Psoas muscle (tissue), 7 donors: ENCODE measurements at regions not wholly inside any gene's neighbourhood (a gene's known extent, or its start where the extent isn't known, plus 50 kb on each side); places are given as distances from the start of the nearest gene placed in this dataset.

Experiments used
- ATAC-seq, 4 donors: fragments of 200-7000 bp; cut with Tn5 transposase; one replicate each; pipeline ENCODE4 v1.9.1; 2020; ENCODE audit warnings: moderate library complexity in 3 of 4, mild to moderate bottlenecking in 2 of 4
- DNase-seq, 2 donors: peaks; one replicate each; pipeline ENCODE4 v3.0.0-alpha.2; 2020
- H3K27ac ChIP-seq: fragments of 200-600 bp; one replicate; pipeline ENCODE4 v1.8.0; 2022
- H3K27me3 ChIP-seq, 3 donors: fragments of 200-600 bp in 1 of 3; one replicate each; pipeline versions ENCODE4 v1.6.1 to v1.8.0; 2013 to 2022; ENCODE audit warnings: low read length in 2 of 3, mild to moderate bottlenecking in 2 of 3, moderate library complexity in 1 of 3; ENCODE audit not compliant: insufficient read depth in 3 of 3
- H3K36me3 ChIP-seq, 2 donors: fragments of 200-600 bp in 1 of 2; one replicate each; pipeline versions ENCODE4 v1.6.1 to v1.8.0; 2013 to 2022; ENCODE audit warnings: low read depth in 1 of 2, mild to moderate bottlenecking in 1 of 2, moderate library complexity in 1 of 2; ENCODE audit not compliant: insufficient read depth in 1 of 2
- H3K4me1 ChIP-seq: fragments of 200-600 bp; one replicate; pipeline ENCODE4 v1.8.0; 2022
- H3K4me3 ChIP-seq: fragments of 200-600 bp; one replicate; pipeline ENCODE4 v1.8.0; 2022; ENCODE audit warnings: mild to moderate bottlenecking
- H3K9me3 ChIP-seq: fragments of 200-600 bp; one replicate; pipeline ENCODE4 v1.8.0; 2022
- CTCF ChIP-seq: fragments of 200-600 bp; IDR thresholded peaks from one replicate; pipeline ENCODE4 v1.8.0; 2022; ENCODE audit warnings: antibody characterized with exemption
- WGBS, 3 donors: extraction: QIAGEN DNeasy Blood & Tissue Kit; methylation state at CpG; one replicate each; pipeline versions ENCODE4 v1.1.6 to v1.1.7; 2013; 5-methylcytosine and 5-hydroxymethylcytosine counted together
- intact Hi-C, 2 donors: fragments of 100-400 bp; cut with DNase I; formaldehyde crosslinking; loops; one replicate each; pipeline versions ENCODE4 v1.11.0 to v1.14.2; 2022
- donor health status: healthy with polysubstance abuse.
- donor health status: DM: no; HTN: no; CAD: no; lungs with moderate emphysema.
- donor health status: Bipolar disorder and iron deficiency.
- donor health status: healthy.
- donor health status: DM: yes; HTN: yes; CAD: no.
- donor health status: DM: no; HTN: no; CAD: no.
- donor health status: DM: yes; HTN: yes; CAD: no.

GRCh38 chr5:61806491-61807020, 474.5 kb downstream of the ZSWIM6 start:
- H3K27ac ChIP-seq = no peak overlapping the region
- WGBS, 3 donors = 63 to 67% (median 67%) methylated on average over 3 of the region's 3 CpGs
- H3K4me3 ChIP-seq = no peak overlapping the region
- no peak for TF ChIP-seq CTCF
- H3K9me3 ChIP-seq = no peaks in the 10 kb centered on the region
- H3K4me1 ChIP-seq = no peaks in the 10 kb centered on the region
- H3K36me3 ChIP-seq = no peaks in the 10 kb centered on the region
- ATAC-seq (no peak), DNase-seq (no peak)
- H3K27me3 ChIP-seq = no peaks in the 10 kb centered on the region
- intact Hi-C loops = no loop called here

GRCh38 chr5:61808091-61808490, 476.0 kb downstream of the ZSWIM6 start:
- TF ChIP-seq CTCF = no peak
- no peak overlapping the region for H3K27ac ChIP-seq
- ATAC-seq (no peak), DNase-seq (no peak)
- intact Hi-C loops = no loop called here
- WGBS, 3 donors = 67 to 77% (median 70%) methylated on average over 3 of the region's 3 CpGs
- no peaks in the 10 kb centered on the region for H3K36me3 ChIP-seq
- no peaks in the 10 kb centered on the region for H3K27me3 ChIP-seq
- no peaks in the 10 kb centered on the region for H3K9me3 ChIP-seq
- H3K4me3 ChIP-seq = no peak overlapping the region
- H3K4me1 ChIP-seq = no peaks in the 10 kb centered on the region

GRCh38 chr5:61808909-61809308, 476.9 kb downstream of the ZSWIM6 start:
- DNase-seq (no peak), ATAC-seq (no peak)
- Histone ChIP-seq H3K27me3 (no peaks in the 10 kb centered on the region), H3K9me3 (no peaks in the 10 kb centered on the region), H3K4me3 (no peak overlapping the region), H3K4me1 (no peaks in the 10 kb centered on the region), H3K36me3 (no peaks in the 10 kb centered on the region), H3K27ac (no peak overlapping the region)
- intact Hi-C loops = no loop called here
- WGBS, 3 donors = 86 to 89% (median 87%) methylated on average over 9 of the region's 9 CpGs
- TF ChIP-seq CTCF = no peak

- Histone ChIP-seq H3K27me3 (no peaks in the 10 kb centered on the region), H3K9me3 (no peaks in the 10 kb centered on the region), H3K27ac (no peak overlapping the region), H3K4me1 (no peaks in the 10 kb centered on the region), H3K36me3 (no peaks in the 10 kb centered on the region), H3K4me3 (no peak overlapping the region)
- no peak for ATAC-seq
- WGBS, 3 donors = 67 to 74% (median 73%) methylated on average over 4 of the region's 4 CpGs
- intact Hi-C loops = no loop called here
- TF ChIP-seq CTCF = no peak
- DNase-seq = no peak
These were observed 477.6 kb downstream of the ZSWIM6 start for GRCh38 chr5:61809651-61810050.

GRCh38 chr5:61811052-61811451, 479.0 kb downstream of the ZSWIM6 start:
- H3K27ac ChIP-seq = no peak overlapping the region
- H3K36me3 ChIP-seq = no peaks in the 10 kb centered on the region
- DNase-seq (no peak), ATAC-seq (no peak)
- no peak for TF ChIP-seq CTCF
- H3K4me1 ChIP-seq = no peaks in the 10 kb centered on the region
- no peaks in the 10 kb centered on the region for H3K9me3 ChIP-seq
- H3K4me3 ChIP-seq = no peak overlapping the region
- intact Hi-C loops = no loop called here
- peaks cover 0 to under 1% (median 0%) of the 10 kb centered on the region in 3 donors for H3K27me3 ChIP-seq
- WGBS, 3 donors = 63 to 71% (median 67%) methylated on average over 1 of the region's 1 CpG
